Neural crest cell (in vitro differentiated cells): ENCODE measurements at regions not wholly inside any gene's neighbourhood (a gene's known extent, or its start where the extent isn't known, plus 50 kb on each side); places are given as distances from the start of the nearest gene placed in this dataset.

Experiments used
- DNase-seq: peaks from one replicate; pipeline ENCODE4 v3.0.0; 2021; ENCODE audit warnings: low read depth, mixed read lengths, low spot score
- H3K27ac Mint-ChIP-seq: one replicate; pipeline ENCODE4 v1.8.0; 2021; ENCODE audit warnings: mild to moderate bottlenecking, mixed read lengths; ENCODE audit not compliant: unreplicated experiment
- H3K27me3 Mint-ChIP-seq: 2 replicates; pipeline ENCODE4 v1.8.0; 2021; ENCODE audit warnings: low read depth, mild to moderate bottlenecking, mixed read lengths
- H3K36me3 Mint-ChIP-seq: 2 replicates; pipeline ENCODE4 v1.8.0; 2021; ENCODE audit warnings: low read depth, mild to moderate bottlenecking, mixed read lengths
- H3K4me1 Mint-ChIP-seq: 2 replicates; pipeline ENCODE4 v1.8.0; 2021; ENCODE audit warnings: mixed read lengths
- H3K4me3 Mint-ChIP-seq: one replicate; pipeline ENCODE4 v1.8.0; 2021; ENCODE audit warnings: mild to moderate bottlenecking, mixed read lengths
- H3K9me3 Mint-ChIP-seq: 2 replicates; pipeline ENCODE4 v1.8.0; 2021; ENCODE audit warnings: mixed read lengths
- CTCF ChIP-seq: fragments of 200-600 bp; sonication (generic); conservative IDR thresholded peaks from 2 replicates; pipeline ENCODE4 v1.5.0; 2021; ENCODE audit warnings: antibody characterized with exemption, mild to moderate bottlenecking

GRCh38 chr10:114732931-114733330 is 74.9 kb upstream of the ABLIM1 start:
- H3K36me3 Mint-ChIP-seq, result no peaks in the 10 kb centered on the region
- no peaks in the 10 kb centered on the region for H3K4me1 Mint-ChIP-seq
- TF ChIP-seq CTCF, result no peak
- no peak overlapping the region for H3K27ac Mint-ChIP-seq
- peaks cover 2% of the 10 kb centered on the region for H3K27me3 Mint-ChIP-seq
- DNase-seq, result no peak
- peaks cover 4% of the 10 kb centered on the region for H3K9me3 Mint-ChIP-seq
- no peak overlapping the region for H3K4me3 Mint-ChIP-seq

DNA sequence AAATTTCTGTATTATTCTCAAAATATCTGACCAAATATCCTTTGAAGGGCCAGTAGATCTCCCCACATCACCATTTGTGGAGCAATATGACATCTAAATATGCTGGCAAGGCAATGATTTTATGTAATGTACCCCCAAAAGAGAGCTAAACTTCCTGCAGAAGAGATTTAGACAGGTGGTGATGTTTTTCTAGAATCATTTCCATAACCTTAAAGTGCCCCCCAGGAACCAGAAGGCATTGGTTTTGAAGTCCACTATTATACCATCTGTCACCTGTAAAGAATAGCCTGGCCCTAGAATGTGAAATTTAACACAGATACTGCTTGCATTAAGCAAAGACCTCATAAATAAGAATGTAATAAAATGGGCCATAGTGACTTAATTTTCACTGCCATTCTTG is 77.9 kb upstream of the ABLIM1 start:
- Mint-ChIP-seq H3K27me3 (peaks cover 2% of the 10 kb centered on the region), H3K36me3 (no peaks in the 10 kb centered on the region), H3K4me3 (no peak overlapping the region), H3K4me1 (no peaks in the 10 kb centered on the region), H3K9me3 (peaks cover 3% of the 10 kb centered on the region), H3K27ac (no peak overlapping the region)
- no peak for DNase-seq
- no peak for TF ChIP-seq CTCF

- Mint-ChIP-seq H3K27me3 (peaks cover 4% of the 10 kb centered on the region), H3K36me3 (no peaks in the 10 kb centered on the region), H3K4me3 (no peak overlapping the region), H3K27ac (no peak overlapping the region), H3K4me1 (no peaks in the 10 kb centered on the region), H3K9me3 (peaks cover 3% of the 10 kb centered on the region)
- no peak for TF ChIP-seq CTCF
- DNase-seq, result no peak
Observed at GRCh38 chr10:114743521-114744231, 77.9 kb upstream of the FHIP2A start.

GRCh38 chr10:114746531-114746930 is 75.0 kb upstream of the FHIP2A start:
- peaks cover 4% of the 10 kb centered on the region for H3K27me3 Mint-ChIP-seq
- peaks cover 3% of the 10 kb centered on the region for H3K9me3 Mint-ChIP-seq

GRCh38 chr10:114748241-114748640 is 73.3 kb upstream of the FHIP2A start:
- H3K36me3 Mint-ChIP-seq, result no peaks in the 10 kb centered on the region
- no peaks in the 10 kb centered on the region for H3K4me1 Mint-ChIP-seq
- H3K27me3 Mint-ChIP-seq, result peaks cover 4% of the 10 kb centered on the region
- no peak for TF ChIP-seq CTCF
- no peak overlapping the region for H3K4me3 Mint-ChIP-seq
- DNase-seq, result no peak
- peaks cover 9% of the 10 kb centered on the region for H3K9me3 Mint-ChIP-seq
- no peak overlapping the region for H3K27ac Mint-ChIP-seq

More at GRCh38 chr10:114746531-114746930, 75.0 kb upstream of the FHIP2A start:
- no peak for TF ChIP-seq CTCF
- DNase-seq, result no peak
- Mint-ChIP-seq H3K4me1 (no peaks in the 10 kb centered on the region), H3K27ac (no peak overlapping the region), H3K36me3 (no peaks in the 10 kb centered on the region), H3K4me3 (no peak overlapping the region)
